ENCODE measurements at regions not wholly inside any gene's neighbourhood (a gene's known extent, or its start where the extent isn't known, plus 50 kb on each side); places are given as distances from the start of the nearest gene placed in this dataset.

GRCh38 chr6:23140871-23141270, 571.5 kb downstream of the HDGFL1 start (continued):
- TF ChIP-seq HCFC1 (IDR thresholded peaks at IDR 0.05; ENCODE audit: low read depth, low read length) (no peak), NR2F2 (IDR thresholded peaks at IDR 0.05; ENCODE audit: borderline replicate concordance, low read depth) (no peak), POGZ (CRISPR knock-in tag; IDR thresholded peaks at IDR 0.05) (no peak), RBFOX2 (IDR thresholded peaks at IDR 0.05; ENCODE audit: low read depth, low read length) (no peak)

GRCh38 chr6:23145781-23146180, 576.4 kb downstream of the HDGFL1 start:
- no peaks in the 10 kb centered on the region for H4K20me1 ChIP-seq (ENCODE audit: insufficient read depth, low read length)
- H3K27me3 ChIP-seq (ENCODE audit: control insufficient read depth in 1 of 2, insufficient read depth in 2 of 2, low read length in 2 of 2), result no peaks in the 10 kb centered on the region
- H3K36me3 ChIP-seq (replicated peaks in 1 of 2; ENCODE audit: control insufficient read depth in 1 of 2, insufficient read depth in 2 of 2, low read length in 2 of 2), result no peaks in the 10 kb centered on the region
- WGBS (ENCODE audit: low lambda C conversion rate), result 2% methylated on average over 2 of the region's 2 CpGs
- H3K9me3 ChIP-seq (ENCODE audit: low read length), result peaks cover 92% of the 10 kb centered on the region
- no TSS peak for BruUV-seq (replicated peaks)
- no peak overlapping the region for H2AFZ ChIP-seq (ENCODE audit: low read length)
- ChIA-PET CTCF (ENCODE audit: low intra/inter-chr PET ratio, low total read pairs) (no interaction called here), POLR2A (no interaction called here)
- DNase-seq (ENCODE audit: low spot score) (no peak), ATAC-seq (no peak), FAIRE-seq (no peak)
- no peaks in the 10 kb centered on the region for H3K4me1 ChIP-seq (ENCODE audit: insufficient read depth, low read length)
- TF ChIP-seq CENPT (CRISPR knock-in tag; IDR thresholded peaks at IDR 0.05; ENCODE audit: low read depth) (no peak), EED (CRISPR knock-in tag; IDR thresholded peaks at IDR 0.05) (no peak), KLF12 (CRISPR knock-in tag; IDR thresholded peaks at IDR 0.05; ENCODE audit: borderline replicate concordance) (no peak), ZNF432 (CRISPR knock-in tag; IDR thresholded peaks at IDR 0.05; ENCODE audit: borderline replicate concordance) (no peak), THAP9 (CRISPR knock-in tag; IDR thresholded peaks at IDR 0.05; ENCODE audit: borderline replicate concordance) (no peak)
- no peak overlapping the region for H3K4me2 ChIP-seq (ENCODE audit: low read depth, low read length)
- H3K9ac ChIP-seq (ENCODE audit: insufficient read depth, low read depth, low read length), result no peak overlapping the region
- no peaks in the 10 kb centered on the region for H3K79me2 ChIP-seq (ENCODE audit: insufficient read depth, low read length)
- in situ Hi-C loops (cut with HindIII; ENCODE audit: extremely low pct_ligation_motif_present, low pct_unique_long_range_greater_than_20kb), result no loop called here
- H3K4me3 ChIP-seq (replicated peaks in 1 of 3; ENCODE audit: insufficient read depth in 1 of 3, low read depth in 2 of 3, low read length in 3 of 3), result no peak overlapping the region
- intact Hi-C loops (cut with micrococcal nuclease; ENCODE audit: unreplicated experiment), result no loop called here
- H3K27ac ChIP-seq (ENCODE audit: extremely low read length, insufficient read depth, low read length), result no peak overlapping the region

Measured in HepG2 (cell line).